Left ventricle myocardium superior (tissue), 1 donor: ENCODE measurements at regions not wholly inside any gene's neighbourhood (a gene's known extent, or its start where the extent isn't known, plus 50 kb on each side); places are given as distances from the start of the nearest gene placed in this dataset.

Source experiments
- ATAC-seq: fragments of 200-7000 bp; cut with Tn5 transposase; one replicate; pipeline ENCODE4 v1.9.1; 2020; ENCODE audit warnings: mild to moderate bottlenecking, moderate library complexity
- DNase-seq: peaks from one replicate; pipeline ENCODE4 v3.0.0-alpha.2; 2020
- intact Hi-C: fragments of 100-400 bp; cut with micrococcal nuclease; formaldehyde crosslinking; loops from one replicate; pipeline ENCODE4 v1.11.0; 2022
- donor health status: DM: no; HTN: yes; CAD: no; lungs with severe emphysema.

- intact Hi-C loops: no loop called here
- ATAC-seq (no peak), DNase-seq (no peak)
Measured at GRCh38 chr9:99282406-99282805, 60.3 kb downstream of the SEC61B start.

GRCh38 chr9:99285965-99286364, 63.9 kb downstream of the SEC61B start:
- DNase-seq (no peak), ATAC-seq (no peak)
- intact Hi-C loops: no loop called here

- DNase-seq (no peak), ATAC-seq (no peak)
- intact Hi-C loops: no loop called here
Measured at GRCh38 chr9:99286536-99286935, 64.5 kb downstream of the SEC61B start.

- ATAC-seq (no peak), DNase-seq (no peak)
- intact Hi-C loops: no loop called here
Measured at GRCh38 chr9:99287641-99288040, 65.6 kb downstream of the SEC61B start.

- ATAC-seq (no peak), DNase-seq (no peak)
Measured at GRCh38 chr9:99288830-99289229, 66.7 kb downstream of the SEC61B start.

GRCh38 chr9:99294850-99295461, 72.9 kb downstream of the SEC61B start:
- no peak for ATAC-seq
- no peak for DNase-seq
- intact Hi-C loops: no loop called here

More at GRCh38 chr9:99288830-99289229, 66.7 kb downstream of the SEC61B start:
- intact Hi-C loops: no loop called here

- peak; percentile 40 for DNase-seq
- ATAC-seq: peak; percentile 73
- intact Hi-C loops: no loop called here
Measured at GRCh38 chr9:99296291-99296951, 74.3 kb downstream of the SEC61B start.

GRCh38 chr9:99298614-99299013, 76.5 kb downstream of the SEC61B start:
- no peak for ATAC-seq
- DNase-seq: no peak
- intact Hi-C loops: no loop called here

- intact Hi-C loops: no loop called here
- ATAC-seq: no peak
- no peak for DNase-seq
Measured at GRCh38 chr9:99299211-99300102, 77.4 kb downstream of the SEC61B start.

GRCh38 chr9:99300103-99300439, 78.0 kb downstream of the SEC61B start:
- DNase-seq: no peak
- ATAC-seq: no peak
- intact Hi-C loops: no loop called here

- DNase-seq (no peak), ATAC-seq (no peak)
- intact Hi-C loops: no loop called here
Measured at GRCh38 chr9:99300603-99301002, 78.5 kb downstream of the SEC61B start.

- ATAC-seq (no peak), DNase-seq (no peak)
- intact Hi-C loops: no loop called here
Measured at GRCh38 chr9:99303177-99303576, 81.1 kb downstream of the SEC61B start.

GRCh38 chr9:99305124-99305523, 83.0 kb downstream of the SEC61B start:
- intact Hi-C loops: no loop called here
- no peak for DNase-seq
- no peak for ATAC-seq

GRCh38 chr9:99305820-99306811, 84.0 kb downstream of the SEC61B start:
- intact Hi-C loops: no loop called here
- no peak for ATAC-seq
- no peak for DNase-seq

- intact Hi-C loops: no loop called here
- DNase-seq (no peak), ATAC-seq (no peak)
Measured at GRCh38 chr9:99307851-99308250, 85.8 kb downstream of the SEC61B start.

- ATAC-seq (no peak), DNase-seq (no peak)
- intact Hi-C loops: no loop called here
Measured at GRCh38 chr9:99309141-99309939, 87.3 kb downstream of the SEC61B start.

GRCh38 chr9:99312736-99313135, 90.7 kb downstream of the SEC61B start:
- ATAC-seq (no peak), DNase-seq (no peak)
- intact Hi-C loops: no loop called here

- no peak for DNase-seq
- intact Hi-C loops: no loop called here
- no peak for ATAC-seq
Measured at GRCh38 chr9:99319048-99319447, 97.0 kb downstream of the SEC61B start.
